ENCODE measurements at regions not wholly inside any gene's neighbourhood (a gene's known extent, or its start where the extent isn't known, plus 50 kb on each side); places are given as distances from the start of the nearest gene placed in this dataset.
A peak's percentile ranks its signal among the peaks of the same experiment; 100 is the strongest.
"Not testable (repeated sequence)": the region's sequence is repeated elsewhere in the genome, so short reads cannot be mapped to it uniquely, and the experiment has no call there.

GRCh38 chr15:31223478-31224350, 102.9 kb upstream of the KLF13 start:
- in situ Hi-C loops (cut with MboI; ENCODE audit: low pct_unique_long_range_greater_than_20kb, low sequenced_read_pairs, unreplicated experiment), result loop anchor here (10.0 kb wide), 2 partner anchors 101 to 211 kb away; partner anchors contain the start of gene KLF13
- no peak for TF ChIP-seq CTCF (IDR thresholded peaks at IDR 0.05; ENCODE audit: extremely low read depth, insufficient read depth, missing control alignments)

GRCh38 chr15:31224661-31225060, 102.0 kb upstream of the KLF13 start:
- in situ Hi-C loops (cut with MboI; ENCODE audit: low pct_unique_long_range_greater_than_20kb, low sequenced_read_pairs, unreplicated experiment), result loop anchor here (10.0 kb wide), 2 partner anchors 100 to 210 kb away; partner anchors contain the start of gene KLF13

More at GRCh38 chr15:31223478-31224350, 102.9 kb upstream of the KLF13 start:
- no peak for DNase-seq (ENCODE audit: low spot score)

DNA sequence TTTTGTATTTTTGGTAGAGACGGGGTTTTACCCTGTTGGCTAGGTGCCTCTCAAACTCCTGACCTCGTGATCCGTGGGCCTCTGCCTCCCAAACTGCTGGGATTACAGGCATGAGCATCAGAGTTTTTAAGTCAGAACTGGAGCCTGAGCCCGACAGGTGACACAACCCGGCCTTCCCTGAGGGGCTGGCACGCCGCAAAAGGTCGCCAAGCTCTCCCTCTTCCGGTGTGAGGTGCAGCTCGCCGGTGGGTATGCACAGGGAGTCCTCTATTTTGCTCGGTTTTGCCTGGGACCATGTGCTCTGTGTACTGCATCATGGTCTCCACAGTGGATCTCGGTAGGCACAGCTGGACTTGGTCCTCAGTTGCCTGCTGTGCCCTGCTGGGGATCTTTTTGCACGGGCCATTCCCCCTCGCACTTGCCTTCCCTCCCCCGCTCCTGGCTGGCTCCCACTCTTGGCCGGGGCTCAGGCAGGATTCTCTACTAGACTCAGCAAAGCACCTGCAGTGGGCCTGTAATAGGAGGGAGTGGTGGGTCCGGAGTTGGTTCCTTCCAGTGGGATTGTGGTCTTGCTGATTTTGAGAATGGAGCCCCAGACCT, 101.2 kb upstream of the KLF13 start:
- in situ Hi-C loops (cut with MboI; ENCODE audit: low pct_unique_long_range_greater_than_20kb, low sequenced_read_pairs, unreplicated experiment), result loop anchor here (10.0 kb wide), 2 partner anchors 99 to 209 kb away; partner anchors contain the start of gene KLF13
- no peak for DNase-seq (ENCODE audit: low spot score)
- no peak for TF ChIP-seq CTCF (IDR thresholded peaks at IDR 0.05; ENCODE audit: extremely low read depth, insufficient read depth, missing control alignments)

More at GRCh38 chr15:31224661-31225060, 102.0 kb upstream of the KLF13 start:
- DNase-seq (ENCODE audit: low spot score), result not testable (repeated sequence)

- in situ Hi-C loops (cut with MboI; ENCODE audit: low pct_unique_long_range_greater_than_20kb, low sequenced_read_pairs, unreplicated experiment), result loop anchor here (10.0 kb wide), 2 partner anchors 99 to 209 kb away; partner anchors contain the start of gene KLF13
- DNase-seq (ENCODE audit: low spot score), result no peak
- no peak for TF ChIP-seq CTCF (IDR thresholded peaks at IDR 0.05; ENCODE audit: extremely low read depth, insufficient read depth, missing control alignments)
Measured at GRCh38 chr15:31226021-31226420, 100.6 kb upstream of the KLF13 start.

DNA sequence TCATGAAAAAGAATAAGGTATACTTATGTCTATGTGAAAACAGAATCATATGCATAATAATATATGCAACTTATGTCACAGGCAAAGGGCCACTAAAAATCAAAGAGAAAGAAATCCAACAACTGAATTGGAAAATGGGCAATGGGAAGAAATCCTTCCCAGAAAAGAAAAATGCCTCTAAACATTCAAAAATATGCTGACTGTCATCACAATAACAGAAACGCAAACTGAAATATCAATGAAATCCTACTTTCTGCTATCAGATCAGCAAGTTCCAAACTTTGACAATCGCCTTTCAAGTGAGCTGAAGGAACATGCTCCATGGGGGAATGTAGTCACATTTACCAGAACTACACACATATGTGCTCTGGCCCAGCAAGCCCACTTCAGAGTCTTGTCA, 99.4 kb upstream of the KLF13 start:
- in situ Hi-C loops (cut with MboI; ENCODE audit: low pct_unique_long_range_greater_than_20kb, low sequenced_read_pairs, unreplicated experiment), result loop anchor here (10.0 kb wide), 2 partner anchors 98 to 208 kb away; partner anchors contain the start of gene KLF13
- no peak for TF ChIP-seq CTCF (IDR thresholded peaks at IDR 0.05; ENCODE audit: extremely low read depth, insufficient read depth, missing control alignments)
- no peak for DNase-seq (ENCODE audit: low spot score)

GRCh38 chr15:31228011-31228484, 98.6 kb upstream of the KLF13 start:
- TF ChIP-seq CTCF (IDR thresholded peaks at IDR 0.05; ENCODE audit: extremely low read depth, insufficient read depth, missing control alignments), result no peak
- DNase-seq (ENCODE audit: low spot score), result peak; percentile 53
- in situ Hi-C loops (cut with MboI; ENCODE audit: low pct_unique_long_range_greater_than_20kb, low sequenced_read_pairs, unreplicated experiment), result loop anchor here (10.0 kb wide), 2 partner anchors 97 to 207 kb away; partner anchors contain the start of gene KLF13
